IgD-negative memory B cell (primary cell): ENCODE measurements at regions not wholly inside any gene's neighbourhood (a gene's known extent, or its start where the extent isn't known, plus 50 kb on each side); places are given as distances from the start of the nearest gene placed in this dataset.
"Not testable (repeated sequence)": the region's sequence is repeated elsewhere in the genome, so short reads cannot be mapped to it uniquely, and the experiment has no call there.

Source experiments
- H3K27ac Mint-ChIP-seq, 3 donors: one replicate each; pipeline ENCODE4 v1.8.0; 2020 to 2022; ENCODE audit warnings: mild to moderate bottlenecking in 3 of 3, mixed read lengths in 3 of 3, moderate library complexity in 1 of 3
- H3K27me3 Mint-ChIP-seq: one replicate; pipeline ENCODE4 v1.8.0; 2021; ENCODE audit warnings: mixed read lengths
- H3K36me3 Mint-ChIP-seq: one replicate; pipeline ENCODE4 v1.8.0; 2020; ENCODE audit warnings: mild to moderate bottlenecking, mixed read lengths
- H3K4me1 Mint-ChIP-seq, 3 donors: one replicate each; pipeline ENCODE4 v1.8.0; 2020 to 2022; ENCODE audit warnings: mixed read lengths in 3 of 3, mild to moderate bottlenecking in 1 of 3
- H3K4me3 Mint-ChIP-seq, 4 donors: one replicate each; pipeline ENCODE4 v1.8.0; 2020 to 2022; ENCODE audit warnings: mild to moderate bottlenecking in 4 of 4, mixed read lengths in 4 of 4, moderate library complexity in 3 of 4
- H3K9me3 Mint-ChIP-seq, 3 donors: one replicate each; pipeline ENCODE4 v1.8.0; 2020 to 2021; ENCODE audit warnings: mixed read lengths in 3 of 3, mild to moderate bottlenecking in 1 of 3

DNA sequence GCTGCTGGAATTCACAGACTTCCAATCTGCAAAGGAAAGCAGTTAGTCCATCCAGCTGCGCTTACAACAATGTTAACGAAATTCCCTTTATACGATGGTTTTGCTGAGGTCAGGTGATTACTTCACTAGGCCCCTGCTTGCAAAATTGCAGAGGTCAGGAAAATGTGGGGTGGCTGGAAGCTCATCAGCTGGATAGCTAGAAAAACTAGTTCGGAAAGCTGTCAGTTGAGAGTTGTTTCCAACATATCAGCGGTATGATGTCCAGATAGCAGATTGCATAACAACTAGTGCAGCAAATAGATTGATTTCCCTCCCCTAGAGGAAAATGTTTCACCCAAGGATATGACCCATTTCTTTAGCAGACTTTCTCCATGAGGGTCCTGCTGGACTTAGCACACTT lies 2021.1 kb upstream of the CELF4 start:
- no peak overlapping the region for H3K4me3 Mint-ChIP-seq
- no peaks in the 10 kb centered on the region for H3K27me3 Mint-ChIP-seq
- no peaks in the 10 kb centered on the region for H3K4me1 Mint-ChIP-seq
- H3K36me3 Mint-ChIP-seq = no peaks in the 10 kb centered on the region
- H3K27ac Mint-ChIP-seq = no peak overlapping the region
- H3K9me3 Mint-ChIP-seq = peaks cover 2 to 10% (median 4%) of the 10 kb centered on the region in 3 donors

GRCh38 chr18:39574897-39575296 lies 2009.3 kb upstream of the CELF4 start:
- Mint-ChIP-seq H3K27ac (no peak overlapping the region), H3K9me3 (peaks cover 0 to 2% (median 0%) of the 10 kb centered on the region in 3 donors), H3K36me3 (no peaks in the 10 kb centered on the region), H3K4me1 (no peaks in the 10 kb centered on the region), H3K4me3 (no peak overlapping the region), H3K27me3 (no peaks in the 10 kb centered on the region)

GRCh38 chr18:39571511-39571910 lies 2005.9 kb upstream of the CELF4 start:
- Mint-ChIP-seq H3K27ac (no peak overlapping the region), H3K27me3 (no peaks in the 10 kb centered on the region), H3K4me1 (no peaks in the 10 kb centered on the region), H3K36me3 (no peaks in the 10 kb centered on the region), H3K9me3 (peaks cover 0 to 2% (median 0%) of the 10 kb centered on the region in 3 donors), H3K4me3 (no peak overlapping the region)

GRCh38 chr18:39565551-39566230 lies 2000.1 kb upstream of the CELF4 start:
- H3K9me3 Mint-ChIP-seq, H3K4me1 Mint-ChIP-seq, H3K27me3 Mint-ChIP-seq, H3K4me3 Mint-ChIP-seq, H3K36me3 Mint-ChIP-seq, H3K27ac Mint-ChIP-seq: not testable (repeated sequence)

DNA sequence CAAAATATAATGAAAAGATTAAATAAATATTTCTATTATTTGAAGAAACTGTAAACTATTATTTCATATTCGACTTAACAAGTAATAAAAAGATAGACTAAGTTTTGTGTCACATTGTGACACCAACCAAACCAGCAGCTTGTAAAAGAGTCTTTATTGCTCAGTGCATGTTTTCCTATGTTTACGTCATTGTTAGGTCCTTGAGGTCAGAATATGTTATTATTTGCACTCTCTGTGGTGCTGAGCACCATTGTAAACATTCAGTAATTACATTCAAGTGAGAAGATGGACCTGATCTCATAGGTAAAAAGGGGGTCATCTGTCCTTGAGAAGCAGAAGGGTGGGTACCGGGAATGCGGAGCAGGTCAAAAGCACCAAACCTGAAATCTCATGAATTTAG lies 1999.1 kb upstream of the CELF4 start:
- peaks cover 2 to 4% (median 3%) of the 10 kb centered on the region in 3 donors for H3K9me3 Mint-ChIP-seq
- no peaks in the 10 kb centered on the region for H3K36me3 Mint-ChIP-seq
- H3K27me3 Mint-ChIP-seq = no peaks in the 10 kb centered on the region
- H3K4me3 Mint-ChIP-seq = no peak overlapping the region
- no peak overlapping the region for H3K27ac Mint-ChIP-seq
- H3K4me1 Mint-ChIP-seq = no peaks in the 10 kb centered on the region

- Mint-ChIP-seq H3K9me3 (peaks cover 2 to 4% (median 3%) of the 10 kb centered on the region in 3 donors), H3K4me1 (no peaks in the 10 kb centered on the region), H3K27ac (no peak overlapping the region), H3K4me3 (no peak overlapping the region), H3K27me3 (no peaks in the 10 kb centered on the region), H3K36me3 (no peaks in the 10 kb centered on the region)
Observed at GRCh38 chr18:39561126-39561525, 1995.5 kb upstream of the CELF4 start.

DNA sequence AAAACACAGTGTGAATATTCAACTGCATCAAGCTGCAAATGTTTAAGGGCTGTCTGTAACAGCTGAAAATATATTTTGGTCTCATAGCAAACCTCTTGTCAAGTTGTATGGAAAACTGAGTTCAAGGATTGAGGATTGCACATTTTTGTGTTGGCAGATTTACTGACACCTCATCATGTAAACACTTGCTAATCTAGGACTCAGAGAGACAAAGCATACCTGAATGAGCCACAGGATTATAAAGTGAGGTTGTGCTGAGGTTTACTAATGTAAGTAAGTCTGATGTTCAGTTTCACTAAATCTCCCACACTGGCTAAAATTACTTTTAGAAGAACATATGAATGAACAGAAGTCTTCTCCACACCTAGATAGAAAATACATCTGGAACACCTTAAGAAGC lies 1993.1 kb upstream of the CELF4 start:
- peaks cover 0 to 2% (median 0%) of the 10 kb centered on the region in 3 donors for H3K9me3 Mint-ChIP-seq
- no peak overlapping the region for H3K4me3 Mint-ChIP-seq
- no peaks in the 10 kb centered on the region for H3K36me3 Mint-ChIP-seq
- no peak overlapping the region for H3K27ac Mint-ChIP-seq
- H3K27me3 Mint-ChIP-seq = no peaks in the 10 kb centered on the region
- no peaks in the 10 kb centered on the region for H3K4me1 Mint-ChIP-seq

DNA sequence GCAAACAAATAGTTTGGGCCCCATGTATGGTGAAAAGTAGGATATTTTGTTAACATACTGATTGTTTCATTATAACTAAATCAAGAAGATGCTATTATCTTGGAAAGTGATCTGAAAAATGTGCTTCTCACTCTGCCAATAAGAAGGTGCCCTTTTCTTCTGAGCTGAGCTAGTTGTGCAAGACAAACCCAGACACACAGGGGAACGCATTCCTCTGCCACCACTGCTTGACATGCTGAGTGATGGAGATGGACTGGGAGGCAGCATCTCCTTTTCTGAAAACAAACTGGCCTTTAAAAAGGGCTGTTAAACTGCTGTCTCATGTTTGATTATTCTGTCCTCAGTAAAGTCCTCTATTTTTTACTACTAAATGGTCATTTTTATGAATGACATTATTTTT lies 1989.9 kb upstream of the CELF4 start:
- Mint-ChIP-seq H3K36me3 (no peaks in the 10 kb centered on the region), H3K27me3 (no peaks in the 10 kb centered on the region), H3K27ac (no peak overlapping the region), H3K4me3 (no peak overlapping the region), H3K4me1 (no peaks in the 10 kb centered on the region), H3K9me3 (no peaks in the 10 kb centered on the region)

DNA sequence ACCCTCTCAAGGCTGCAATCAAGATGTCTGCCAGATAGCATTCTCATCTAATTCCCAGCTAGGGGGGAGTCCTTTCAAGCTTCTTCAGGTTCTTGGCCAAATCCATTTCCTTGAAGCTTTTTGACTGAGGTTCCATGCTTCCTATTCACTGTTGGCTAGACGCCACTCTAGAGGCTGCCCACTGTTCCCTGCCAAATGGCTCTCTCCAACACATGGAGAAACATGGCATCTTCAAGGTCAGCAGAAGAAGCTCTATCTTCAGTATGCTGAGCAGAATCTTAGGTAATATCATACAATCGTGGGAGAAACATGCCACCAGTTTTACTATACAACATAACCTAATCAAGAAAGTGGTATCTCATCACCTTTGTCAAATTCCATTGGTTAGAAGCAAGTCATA lies 1985.1 kb upstream of the CELF4 start:
- Mint-ChIP-seq H3K4me3 (no peak overlapping the region), H3K27me3 (no peaks in the 10 kb centered on the region), H3K9me3 (peaks cover 0 to 2% (median 1%) of the 10 kb centered on the region in 3 donors), H3K27ac (no peak overlapping the region), H3K36me3 (no peaks in the 10 kb centered on the region), H3K4me1 (no peaks in the 10 kb centered on the region)

- Mint-ChIP-seq H3K9me3 (peaks cover 0 to 4% (median 1%) of the 10 kb centered on the region in 3 donors), H3K36me3 (no peaks in the 10 kb centered on the region), H3K4me3 (no peak overlapping the region), H3K4me1 (no peaks in the 10 kb centered on the region), H3K27ac (no peak overlapping the region), H3K27me3 (no peaks in the 10 kb centered on the region)
Observed at GRCh38 chr18:39549144-39549543, 1983.5 kb upstream of the CELF4 start.

- Mint-ChIP-seq H3K27me3 (no peaks in the 10 kb centered on the region), H3K4me1 (no peaks in the 10 kb centered on the region), H3K36me3 (no peaks in the 10 kb centered on the region), H3K9me3 (peaks cover 0 to 6% (median 0%) of the 10 kb centered on the region in 3 donors), H3K4me3 (no peak overlapping the region), H3K27ac (no peak overlapping the region)
Observed at GRCh38 chr18:39531659-39532058, 1966.1 kb upstream of the CELF4 start.

GRCh38 chr18:39529358-39529757 lies 1963.8 kb upstream of the CELF4 start:
- Mint-ChIP-seq H3K27ac (no peak overlapping the region), H3K27me3 (no peaks in the 10 kb centered on the region), H3K36me3 (no peaks in the 10 kb centered on the region), H3K4me3 (no peak overlapping the region), H3K4me1 (no peaks in the 10 kb centered on the region), H3K9me3 (peaks cover 0 to 10% (median 0%) of the 10 kb centered on the region in 3 donors)

DNA sequence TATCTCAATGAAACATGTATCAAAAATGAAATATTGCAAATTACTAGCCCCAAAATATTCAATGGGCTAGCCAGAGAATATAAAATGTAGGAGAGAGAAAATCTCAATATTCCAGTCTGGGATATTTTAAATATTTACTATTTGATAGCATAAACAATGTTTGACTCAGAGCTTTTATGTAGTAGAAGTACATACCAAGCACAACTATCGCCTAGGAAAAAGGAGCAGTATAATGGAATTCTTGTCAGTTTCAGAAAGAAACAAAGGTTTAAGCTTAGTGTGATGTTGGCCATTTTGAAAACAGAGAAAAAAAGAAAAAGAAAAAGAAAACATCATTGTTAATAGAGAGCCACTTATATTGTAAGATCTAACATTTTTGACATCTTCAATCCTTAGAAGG lies 1961.9 kb upstream of the CELF4 start:
- Mint-ChIP-seq H3K9me3 (peaks cover 0 to 4% (median 0%) of the 10 kb centered on the region in 3 donors), H3K36me3 (no peaks in the 10 kb centered on the region), H3K27ac (no peak overlapping the region), H3K4me1 (no peaks in the 10 kb centered on the region), H3K4me3 (no peak overlapping the region), H3K27me3 (no peaks in the 10 kb centered on the region)

- H3K4me3 Mint-ChIP-seq = no peak overlapping the region
- no peaks in the 10 kb centered on the region for H3K27me3 Mint-ChIP-seq
- no peaks in the 10 kb centered on the region for H3K36me3 Mint-ChIP-seq
- H3K27ac Mint-ChIP-seq = no peak overlapping the region
- H3K9me3 Mint-ChIP-seq = peaks cover 0 to 4% (median 0%) of the 10 kb centered on the region in 3 donors
- no peaks in the 10 kb centered on the region for H3K4me1 Mint-ChIP-seq
Observed at GRCh38 chr18:39524370-39524769, 1958.8 kb upstream of the CELF4 start.

DNA sequence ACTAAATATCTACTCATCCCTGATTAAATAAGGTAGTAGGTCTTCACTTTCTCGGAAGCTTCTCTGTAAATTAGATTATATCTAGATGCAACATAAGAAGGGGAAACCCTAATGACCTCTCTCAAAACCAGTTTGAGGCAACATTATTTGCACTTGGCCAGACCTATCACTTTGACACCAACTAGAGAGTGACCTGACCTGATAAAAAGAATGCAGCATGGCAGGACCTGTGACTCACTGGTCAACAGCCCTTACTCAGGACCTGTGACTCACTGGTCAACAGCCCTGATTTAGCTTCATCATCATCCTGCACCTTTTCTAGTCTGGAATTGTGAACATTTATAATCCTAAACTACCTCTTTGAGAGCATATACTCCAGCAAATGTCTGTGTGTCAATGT lies 1957.7 kb upstream of the CELF4 start:
- H3K4me3 Mint-ChIP-seq = no peak overlapping the region
- H3K36me3 Mint-ChIP-seq = no peaks in the 10 kb centered on the region
- no peak overlapping the region for H3K27ac Mint-ChIP-seq
- no peaks in the 10 kb centered on the region for H3K27me3 Mint-ChIP-seq
- peaks cover 0 to 4% (median 0%) of the 10 kb centered on the region in 3 donors for H3K9me3 Mint-ChIP-seq
- no peaks in the 10 kb centered on the region for H3K4me1 Mint-ChIP-seq

GRCh38 chr18:39521164-39521563 lies 1955.6 kb upstream of the CELF4 start:
- H3K36me3 Mint-ChIP-seq = no peaks in the 10 kb centered on the region
- H3K9me3 Mint-ChIP-seq = peaks cover 0 to under 1% (median 0%) of the 10 kb centered on the region in 3 donors
- no peak overlapping the region for H3K4me3 Mint-ChIP-seq
- no peaks in the 10 kb centered on the region for H3K4me1 Mint-ChIP-seq
- H3K27me3 Mint-ChIP-seq = no peaks in the 10 kb centered on the region
- H3K27ac Mint-ChIP-seq = no peak overlapping the region
